Peyer's patch (tissue), 4 donors: ENCODE measurements at regions not wholly inside any gene's neighbourhood (a gene's known extent, or its start where the extent isn't known, plus 50 kb on each side); places are given as distances from the start of the nearest gene placed in this dataset.

Experiments
- CTCF ChIP-seq, 6 experiments: fragments of 450-650 bp in 4 of 6; fragments of 200-600 bp in 2 of 6; sonication (generic) in 1 of 6; IDR thresholded peaks; one replicate each; pipeline ENCODE4 v1.5.1; 2017 to 2019; ENCODE audit warnings: antibody characterized with exemption in 6 of 6, mild to moderate bottlenecking in 3 of 6, moderate library complexity in 1 of 6
- POLR2A ChIP-seq, 2 donors: fragments of 450-650 bp; IDR thresholded peaks; one replicate each; pipeline ENCODE4 v1.5.1; 2017; ENCODE audit warnings: antibody characterized with exemption in 2 of 2, mild to moderate bottlenecking in 2 of 2, moderate library complexity in 2 of 2

- TF ChIP-seq CTCF (IDR thresholded peaks at IDR 0.05) (no peak), POLR2A (IDR thresholded peaks at IDR 0.05) (no peak)
Measured at GRCh38 chrX:150225756-150226155, 137.4 kb upstream of the MAMLD1 start.
